NCI-H2029 (cell line): ENCODE measurements at regions not wholly inside any gene's neighbourhood (a gene's known extent, or its start where the extent isn't known, plus 50 kb on each side); places are given as distances from the start of the nearest gene placed in this dataset.

Source experiments
- DNase-seq: peaks from one replicate; lab custom pipeline; 2025; lab: John Stamatoyannopoulos, UW

- no peak for DNase-seq
Measured at GRCh38 chr12:78586790-78587189, 277.8 kb upstream of the SYT1 start.

GRCh38 chr12:78599366-78599765 is 265.2 kb upstream of the SYT1 start:
- no peak for DNase-seq

- DNase-seq: no peak
Measured at GRCh38 chr12:78600541-78600940, 264.0 kb upstream of the SYT1 start.

GRCh38 chr12:78611504-78611903 is 253.1 kb upstream of the SYT1 start:
- no peak for DNase-seq

- no peak for DNase-seq
Measured at GRCh38 chr12:78612190-78612589, 252.4 kb upstream of the SYT1 start.

GRCh38 chr12:78617683-78618082 is 246.9 kb upstream of the SYT1 start:
- DNase-seq: no peak

- DNase-seq: no peak
Measured at GRCh38 chr12:78622529-78623195, 241.9 kb upstream of the SYT1 start.

GRCh38 chr12:78628491-78629100 is 236.0 kb upstream of the SYT1 start:
- no peak for DNase-seq

GRCh38 chr12:78636231-78636855 is 228.2 kb upstream of the SYT1 start:
- no peak for DNase-seq

- DNase-seq: no peak
Measured at GRCh38 chr12:78641837-78642423, 222.6 kb upstream of the SYT1 start.

- no peak for DNase-seq
Measured at GRCh38 chr12:78645956-78646355, 218.6 kb upstream of the SYT1 start.

- no peak for DNase-seq
Measured at GRCh38 chr12:78651755-78652154, 212.8 kb upstream of the SYT1 start.

GRCh38 chr12:78666584-78666983 is 198.0 kb upstream of the SYT1 start:
- DNase-seq: no peak

- no peak for DNase-seq
Measured at GRCh38 chr12:78671295-78671694, 193.3 kb upstream of the SYT1 start.

GRCh38 chr12:78672033-78672432 is 192.5 kb upstream of the SYT1 start:
- no peak for DNase-seq

- no peak for DNase-seq
Measured at GRCh38 chr12:78674311-78675090, 190.1 kb upstream of the SYT1 start.

- DNase-seq: no peak
Measured at GRCh38 chr12:78680596-78680995, 184.0 kb upstream of the SYT1 start.

- no peak for DNase-seq
Measured at GRCh38 chr12:78683031-78683430, 181.5 kb upstream of the SYT1 start.

GRCh38 chr12:78683626-78684025 is 180.9 kb upstream of the SYT1 start:
- DNase-seq: no peak

- DNase-seq: no peak
Measured at GRCh38 chr12:78684419-78684818, 180.2 kb upstream of the SYT1 start.

GRCh38 chr12:78695749-78696148 is 168.8 kb upstream of the SYT1 start:
- no peak for DNase-seq

GRCh38 chr12:78696267-78696666 is 168.3 kb upstream of the SYT1 start:
- DNase-seq: peak; percentile 1
